NCI-H345 (cell line): ENCODE measurements at regions not wholly inside any gene's neighbourhood (a gene's known extent, or its start where the extent isn't known, plus 50 kb on each side); places are given as distances from the start of the nearest gene placed in this dataset.
"Not testable (repeated sequence)": the region's sequence is repeated elsewhere in the genome, so short reads cannot be mapped to it uniquely, and the experiment has no call there.

ENCODE experiments used
- DNase-seq: peaks from one replicate; lab custom pipeline; 2025; lab: John Stamatoyannopoulos, UW

GRCh38 chr15:53212785-53213184 is 422.6 kb upstream of the ONECUT1 start:
- no peak for DNase-seq

- DNase-seq = no peak
These were observed 420.5 kb upstream of the ONECUT1 start for GRCh38 chr15:53210653-53211052.

- DNase-seq = no peak
These were observed 419.4 kb upstream of the ONECUT1 start for GRCh38 chr15:53209396-53210042.

- no peak for DNase-seq
These were observed 418.6 kb upstream of the ONECUT1 start for GRCh38 chr15:53208751-53209150.

GRCh38 chr15:53203454-53203853 is 413.3 kb upstream of the ONECUT1 start:
- DNase-seq = no peak

- no peak for DNase-seq
These were observed 412.7 kb upstream of the ONECUT1 start for GRCh38 chr15:53202876-53203275.

GRCh38 chr15:53197426-53197839 is 407.3 kb upstream of the ONECUT1 start:
- DNase-seq = peak; percentile 77

GRCh38 chr15:53196788-53197187 is 406.7 kb upstream of the ONECUT1 start:
- DNase-seq = no peak

- no peak for DNase-seq
These were observed 406.1 kb upstream of the ONECUT1 start for GRCh38 chr15:53196242-53196641.

- DNase-seq = no peak
These were observed 403.0 kb upstream of the ONECUT1 start for GRCh38 chr15:53193149-53193548.

- no peak for DNase-seq
These were observed 399.7 kb upstream of the ONECUT1 start for GRCh38 chr15:53189860-53190259.

GRCh38 chr15:53183449-53183848 is 393.3 kb upstream of the ONECUT1 start:
- DNase-seq = not testable (repeated sequence)

- no peak for DNase-seq
These were observed 381.4 kb upstream of the ONECUT1 start for GRCh38 chr15:53171571-53171970.

- DNase-seq = no peak
These were observed 376.6 kb upstream of the ONECUT1 start for GRCh38 chr15:53166684-53167201.

GRCh38 chr15:53165988-53166683 is 376.0 kb upstream of the ONECUT1 start:
- no peak for DNase-seq

GRCh38 chr15:53160092-53160704 is 370.1 kb upstream of the ONECUT1 start:
- DNase-seq = no peak

- no peak for DNase-seq
These were observed 369.3 kb upstream of the ONECUT1 start for GRCh38 chr15:53159458-53159857.

- no peak for DNase-seq
These were observed 368.9 kb upstream of the ONECUT1 start for GRCh38 chr15:53158995-53159394.

- no peak for DNase-seq
These were observed 343.2 kb upstream of the ONECUT1 start for GRCh38 chr15:53133255-53133850.

- DNase-seq = no peak
These were observed 340.8 kb upstream of the ONECUT1 start for GRCh38 chr15:53130943-53131342.

- no peak for DNase-seq
These were observed 339.2 kb upstream of the ONECUT1 start for GRCh38 chr15:53129121-53129904.

GRCh38 chr15:53128652-53129051 is 338.5 kb upstream of the ONECUT1 start:
- no peak for DNase-seq
